B cell (primary cell): ENCODE measurements at regions not wholly inside any gene's neighbourhood (a gene's known extent, or its start where the extent isn't known, plus 50 kb on each side); places are given as distances from the start of the nearest gene placed in this dataset.

ENCODE experiments used
- EZH2 ChIP-seq: IDR thresholded peaks from 2 replicates; pipeline ENCODE4 v1.6.1; 2012; ENCODE audit warnings: borderline replicate concordance, low read depth, mild to moderate bottlenecking, moderate library complexity, low read length; ENCODE audit not compliant: insufficient read depth, poor library complexity, severe bottlenecking
- TF ChIP-seq, protein P1 (sequence below): fragments of 200-600 bp; IDR thresholded peaks from one replicate; pipeline ENCODE4 v1.8.0; 2022; ENCODE audit warnings: antibody characterized with exemption, mild to moderate bottlenecking

DNA sequence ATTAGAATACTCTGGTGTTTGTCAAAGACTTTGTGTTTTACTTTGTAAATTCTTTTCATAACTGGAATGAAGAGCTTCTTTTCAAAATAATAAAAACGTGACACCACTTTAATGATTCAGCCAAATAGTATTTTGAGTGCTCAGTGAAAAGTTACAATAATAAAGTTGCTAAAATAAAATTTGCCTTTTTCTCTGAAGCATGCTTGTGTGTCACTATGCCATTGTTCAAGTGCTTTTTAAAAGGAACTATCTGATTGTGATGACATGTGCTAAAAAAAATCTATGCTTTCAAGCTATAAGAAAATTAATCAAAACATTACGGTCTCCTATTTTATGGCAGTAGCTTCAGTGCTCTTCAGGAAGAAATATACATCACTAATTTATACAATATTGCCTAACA, 1290.5 kb upstream of the B3GALT2 start:
- TF ChIP-seq, protein P1, sequence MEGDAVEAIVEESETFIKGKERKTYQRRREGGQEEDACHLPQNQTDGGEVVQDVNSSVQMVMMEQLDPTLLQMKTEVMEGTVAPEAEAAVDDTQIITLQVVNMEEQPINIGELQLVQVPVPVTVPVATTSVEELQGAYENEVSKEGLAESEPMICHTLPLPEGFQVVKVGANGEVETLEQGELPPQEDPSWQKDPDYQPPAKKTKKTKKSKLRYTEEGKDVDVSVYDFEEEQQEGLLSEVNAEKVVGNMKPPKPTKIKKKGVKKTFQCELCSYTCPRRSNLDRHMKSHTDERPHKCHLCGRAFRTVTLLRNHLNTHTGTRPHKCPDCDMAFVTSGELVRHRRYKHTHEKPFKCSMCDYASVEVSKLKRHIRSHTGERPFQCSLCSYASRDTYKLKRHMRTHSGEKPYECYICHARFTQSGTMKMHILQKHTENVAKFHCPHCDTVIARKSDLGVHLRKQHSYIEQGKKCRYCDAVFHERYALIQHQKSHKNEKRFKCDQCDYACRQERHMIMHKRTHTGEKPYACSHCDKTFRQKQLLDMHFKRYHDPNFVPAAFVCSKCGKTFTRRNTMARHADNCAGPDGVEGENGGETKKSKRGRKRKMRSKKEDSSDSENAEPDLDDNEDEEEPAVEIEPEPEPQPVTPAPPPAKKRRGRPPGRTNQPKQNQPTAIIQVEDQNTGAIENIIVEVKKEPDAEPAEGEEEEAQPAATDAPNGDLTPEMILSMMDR: no peak
- no peak for TF ChIP-seq EZH2
